ENCODE measurements at regions not wholly inside any gene's neighbourhood (a gene's known extent, or its start where the extent isn't known, plus 50 kb on each side); places are given as distances from the start of the nearest gene placed in this dataset.

GRCh38 chr3:169029674-169030285 lies 633.7 kb downstream of the MECOM start:
- Histone ChIP-seq H3K4me2 (ENCODE audit: low read depth, low read length, poor library complexity, severe bottlenecking) (no peak overlapping the region), H3K27me3 (ENCODE audit: low read length) (no peaks in the 10 kb centered on the region), H3K9ac (ENCODE audit: low read length) (no peak overlapping the region), H3K4me3 (ENCODE audit: low read length) (no peak overlapping the region), H3K36me3 (ENCODE audit: insufficient read depth, low read length) (no peaks in the 10 kb centered on the region), H3K9me2 (replicated peaks; ENCODE audit: insufficient read depth, low read length) (no peaks in the 10 kb centered on the region), H4K20me1 (ENCODE audit: insufficient read depth, low read depth, low read length) (no peaks in the 10 kb centered on the region), H2AFZ (ENCODE audit: low read length) (no peak overlapping the region), H3K9me3 (ENCODE audit: low read length) (no peaks in the 10 kb centered on the region), H3K4me1 (ENCODE audit: low read length) (no peaks in the 10 kb centered on the region), H3K79me2 (ENCODE audit: low read length) (no peaks in the 10 kb centered on the region), H3K27ac (ENCODE audit: low read length) (no peak overlapping the region)
- no peak for DNase-seq

- Histone ChIP-seq H3K27ac (ENCODE audit: low read length) (no peak overlapping the region), H3K9ac (ENCODE audit: low read length) (no peak overlapping the region), H3K4me2 (ENCODE audit: low read depth, low read length, poor library complexity, severe bottlenecking) (no peak overlapping the region), H3K4me1 (ENCODE audit: low read length) (no peaks in the 10 kb centered on the region), H3K27me3 (ENCODE audit: low read length) (no peaks in the 10 kb centered on the region), H3K9me3 (ENCODE audit: low read length) (no peaks in the 10 kb centered on the region), H2AFZ (ENCODE audit: low read length) (no peak overlapping the region), H3K79me2 (ENCODE audit: low read length) (no peaks in the 10 kb centered on the region), H4K20me1 (ENCODE audit: insufficient read depth, low read depth, low read length) (no peaks in the 10 kb centered on the region), H3K9me2 (replicated peaks; ENCODE audit: insufficient read depth, low read length) (no peaks in the 10 kb centered on the region), H3K4me3 (ENCODE audit: low read length) (no peak overlapping the region), H3K36me3 (ENCODE audit: insufficient read depth, low read length) (no peaks in the 10 kb centered on the region)
- DNase-seq, result no peak
Measured at GRCh38 chr3:169028716-169029115, 634.8 kb downstream of the MECOM start.

GRCh38 chr3:169026543-169027182 lies 636.8 kb downstream of the MECOM start:
- no peak for DNase-seq
- Histone ChIP-seq H3K27me3 (ENCODE audit: low read length) (no peaks in the 10 kb centered on the region), H2AFZ (ENCODE audit: low read length) (no peak overlapping the region), H4K20me1 (ENCODE audit: insufficient read depth, low read depth, low read length) (no peaks in the 10 kb centered on the region), H3K27ac (ENCODE audit: low read length) (no peak overlapping the region), H3K9me3 (ENCODE audit: low read length) (no peaks in the 10 kb centered on the region), H3K9ac (ENCODE audit: low read length) (no peak overlapping the region), H3K79me2 (ENCODE audit: low read length) (no peaks in the 10 kb centered on the region), H3K4me1 (ENCODE audit: low read length) (no peaks in the 10 kb centered on the region), H3K4me3 (ENCODE audit: low read length) (no peak overlapping the region), H3K9me2 (replicated peaks; ENCODE audit: insufficient read depth, low read length) (no peaks in the 10 kb centered on the region), H3K36me3 (ENCODE audit: insufficient read depth, low read length) (no peaks in the 10 kb centered on the region), H3K4me2 (ENCODE audit: low read depth, low read length, poor library complexity, severe bottlenecking) (no peak overlapping the region)

- H3K4me3 ChIP-seq (ENCODE audit: low read length), result no peak overlapping the region
- no peak overlapping the region for H3K4me2 ChIP-seq (ENCODE audit: low read depth, low read length, poor library complexity, severe bottlenecking)
- no peaks in the 10 kb centered on the region for H3K9me3 ChIP-seq (ENCODE audit: low read length)
- H3K9me2 ChIP-seq (replicated peaks; ENCODE audit: insufficient read depth, low read length), result no peaks in the 10 kb centered on the region
- H3K4me1 ChIP-seq (ENCODE audit: low read length), result no peaks in the 10 kb centered on the region
- H4K20me1 ChIP-seq (ENCODE audit: insufficient read depth, low read depth, low read length), result no peaks in the 10 kb centered on the region
- no peak overlapping the region for H3K27ac ChIP-seq (ENCODE audit: low read length)
- DNase-seq, result no peak
- H3K27me3 ChIP-seq (ENCODE audit: low read length), result no peaks in the 10 kb centered on the region
- H2AFZ ChIP-seq (ENCODE audit: low read length), result no peak overlapping the region
- H3K9ac ChIP-seq (ENCODE audit: low read length), result no peak overlapping the region
- H3K79me2 ChIP-seq (ENCODE audit: low read length), result no peaks in the 10 kb centered on the region
- H3K36me3 ChIP-seq (ENCODE audit: insufficient read depth, low read length), result no peaks in the 10 kb centered on the region
Measured at GRCh38 chr3:169022457-169022856, 641.1 kb downstream of the MECOM start.

GRCh38 chr3:169020371-169020770 lies 643.1 kb downstream of the MECOM start:
- Histone ChIP-seq H3K9me2 (replicated peaks; ENCODE audit: insufficient read depth, low read length) (no peaks in the 10 kb centered on the region), H3K4me1 (ENCODE audit: low read length) (no peaks in the 10 kb centered on the region), H3K27ac (ENCODE audit: low read length) (no peak overlapping the region), H2AFZ (ENCODE audit: low read length) (no peak overlapping the region), H3K9ac (ENCODE audit: low read length) (no peak overlapping the region), H3K36me3 (ENCODE audit: insufficient read depth, low read length) (no peaks in the 10 kb centered on the region), H3K4me2 (ENCODE audit: low read depth, low read length, poor library complexity, severe bottlenecking) (no peak overlapping the region), H3K79me2 (ENCODE audit: low read length) (no peaks in the 10 kb centered on the region), H3K9me3 (ENCODE audit: low read length) (no peaks in the 10 kb centered on the region), H4K20me1 (ENCODE audit: insufficient read depth, low read depth, low read length) (no peaks in the 10 kb centered on the region), H3K27me3 (ENCODE audit: low read length) (no peaks in the 10 kb centered on the region), H3K4me3 (ENCODE audit: low read length) (no peak overlapping the region)
- DNase-seq, result no peak

GRCh38 chr3:169009453-169009852 lies 654.1 kb downstream of the MECOM start:
- no peak overlapping the region for H3K4me3 ChIP-seq (ENCODE audit: low read length)
- no peak overlapping the region for H3K27ac ChIP-seq (ENCODE audit: low read length)
- no peaks in the 10 kb centered on the region for H3K9me3 ChIP-seq (ENCODE audit: low read length)
- no peak overlapping the region for H3K4me2 ChIP-seq (ENCODE audit: low read depth, low read length, poor library complexity, severe bottlenecking)
- H3K4me1 ChIP-seq (ENCODE audit: low read length), result no peaks in the 10 kb centered on the region
- H3K36me3 ChIP-seq (ENCODE audit: insufficient read depth, low read length), result no peaks in the 10 kb centered on the region
- no peaks in the 10 kb centered on the region for H4K20me1 ChIP-seq (ENCODE audit: insufficient read depth, low read depth, low read length)
- no peak overlapping the region for H2AFZ ChIP-seq (ENCODE audit: low read length)
- H3K9me2 ChIP-seq (replicated peaks; ENCODE audit: insufficient read depth, low read length), result no peaks in the 10 kb centered on the region
- no peak overlapping the region for H3K9ac ChIP-seq (ENCODE audit: low read length)
- no peak for DNase-seq
- no peaks in the 10 kb centered on the region for H3K79me2 ChIP-seq (ENCODE audit: low read length)
- no peaks in the 10 kb centered on the region; the same call in 1 of the 2 replicates for H3K27me3 ChIP-seq (ENCODE audit: low read length)

- Histone ChIP-seq H3K9ac (ENCODE audit: low read length) (no peak overlapping the region), H3K27me3 (ENCODE audit: low read length) (no peaks in the 10 kb centered on the region; the same call in 1 of the 2 replicates), H4K20me1 (ENCODE audit: insufficient read depth, low read depth, low read length) (no peaks in the 10 kb centered on the region), H3K4me2 (ENCODE audit: low read depth, low read length, poor library complexity, severe bottlenecking) (no peak overlapping the region), H3K27ac (ENCODE audit: low read length) (no peak overlapping the region), H3K9me2 (replicated peaks; ENCODE audit: insufficient read depth, low read length) (no peaks in the 10 kb centered on the region), H3K4me1 (ENCODE audit: low read length) (no peaks in the 10 kb centered on the region), H3K9me3 (ENCODE audit: low read length) (no peaks in the 10 kb centered on the region), H3K79me2 (ENCODE audit: low read length) (no peaks in the 10 kb centered on the region), H3K4me3 (ENCODE audit: low read length) (no peak overlapping the region), H3K36me3 (ENCODE audit: insufficient read depth, low read length) (no peaks in the 10 kb centered on the region), H2AFZ (ENCODE audit: low read length) (no peak overlapping the region)
- no peak for DNase-seq
Measured at GRCh38 chr3:169008776-169009358, 654.6 kb downstream of the MECOM start.

GRCh38 chr3:169007145-169007544 lies 656.4 kb downstream of the MECOM start:
- no peaks in the 10 kb centered on the region for H3K79me2 ChIP-seq (ENCODE audit: low read length)
- no peaks in the 10 kb centered on the region for H4K20me1 ChIP-seq (ENCODE audit: insufficient read depth, low read depth, low read length)
- no peaks in the 10 kb centered on the region for H3K9me3 ChIP-seq (ENCODE audit: low read length)
- H3K4me1 ChIP-seq (ENCODE audit: low read length), result no peaks in the 10 kb centered on the region
- no peak overlapping the region for H2AFZ ChIP-seq (ENCODE audit: low read length)
- no peaks in the 10 kb centered on the region for H3K9me2 ChIP-seq (replicated peaks; ENCODE audit: insufficient read depth, low read length)
- no peak overlapping the region for H3K4me2 ChIP-seq (ENCODE audit: low read depth, low read length, poor library complexity, severe bottlenecking)
- no peak overlapping the region for H3K4me3 ChIP-seq (ENCODE audit: low read length)
- H3K27ac ChIP-seq (ENCODE audit: low read length), result no peak overlapping the region
- DNase-seq, result no peak
- H3K36me3 ChIP-seq (ENCODE audit: insufficient read depth, low read length), result no peaks in the 10 kb centered on the region
- H3K27me3 ChIP-seq (ENCODE audit: low read length), result no peaks in the 10 kb centered on the region; the same call in 1 of the 2 replicates
- H3K9ac ChIP-seq (ENCODE audit: low read length), result no peak overlapping the region
